ENCODE measurements at regions not wholly inside any gene's neighbourhood (a gene's known extent, or its start where the extent isn't known, plus 50 kb on each side); places are given as distances from the start of the nearest gene placed in this dataset.

- no peak for DNase-seq (ENCODE audit: low read depth)
- H3K4me3 ChIP-seq (ENCODE audit: control insufficient read depth, low read depth, low read length) = no peak overlapping the region
- TF ChIP-seq CTCF (IDR thresholded peaks at IDR 0.05; ENCODE audit: control insufficient read depth, insufficient read depth, low read depth, low read length, missing control alignments) = no peak
These were observed 235.6 kb upstream of the CHD6 start for GRCh38 chr20:41853806-41854205.

GRCh38 chr20:41848180-41848579, 230.0 kb upstream of the CHD6 start:
- DNase-seq (ENCODE audit: low read depth) = no peak

GRCh38 chr20:41837669-41838224, 219.6 kb upstream of the CHD6 start:
- H3K4me3 ChIP-seq (ENCODE audit: control insufficient read depth, low read depth, low read length) = no peak overlapping the region
- DNase-seq (ENCODE audit: low read depth) = no peak
- TF ChIP-seq CTCF (IDR thresholded peaks at IDR 0.05; ENCODE audit: control insufficient read depth, insufficient read depth, low read depth, low read length, missing control alignments) = no peak

More at GRCh38 chr20:41848180-41848579, 230.0 kb upstream of the CHD6 start:
- no peak for TF ChIP-seq CTCF (IDR thresholded peaks at IDR 0.05; ENCODE audit: control insufficient read depth, insufficient read depth, low read depth, low read length, missing control alignments)
- H3K4me3 ChIP-seq (ENCODE audit: control insufficient read depth, low read depth, low read length) = no peak overlapping the region

- no peak overlapping the region for H3K4me3 ChIP-seq (ENCODE audit: control insufficient read depth, low read depth, low read length)
- no peak for DNase-seq (ENCODE audit: low read depth)
- TF ChIP-seq CTCF (IDR thresholded peaks at IDR 0.05; ENCODE audit: control insufficient read depth, insufficient read depth, low read depth, low read length, missing control alignments) = no peak
These were observed 215.6 kb upstream of the CHD6 start for GRCh38 chr20:41833739-41834138.

GRCh38 chr20:41830702-41831101, 212.5 kb upstream of the CHD6 start:
- TF ChIP-seq CTCF (IDR thresholded peaks at IDR 0.05; ENCODE audit: control insufficient read depth, insufficient read depth, low read depth, low read length, missing control alignments) = no peak
- DNase-seq (ENCODE audit: low read depth) = no peak
- H3K4me3 ChIP-seq (ENCODE audit: control insufficient read depth, low read depth, low read length) = no peak overlapping the region

- DNase-seq (ENCODE audit: low read depth) = no peak
- no peak overlapping the region for H3K4me3 ChIP-seq (ENCODE audit: control insufficient read depth, low read depth, low read length)
- no peak for TF ChIP-seq CTCF (IDR thresholded peaks at IDR 0.05; ENCODE audit: control insufficient read depth, insufficient read depth, low read depth, low read length, missing control alignments)
These were observed 201.3 kb upstream of the CHD6 start for GRCh38 chr20:41819436-41819835.

GRCh38 chr20:41818991-41819390, 200.8 kb upstream of the CHD6 start:
- no peak overlapping the region for H3K4me3 ChIP-seq (ENCODE audit: control insufficient read depth, low read depth, low read length)
- TF ChIP-seq CTCF (IDR thresholded peaks at IDR 0.05; ENCODE audit: control insufficient read depth, insufficient read depth, low read depth, low read length, missing control alignments) = no peak
- no peak for DNase-seq (ENCODE audit: low read depth)

Measured in AG09309 (cell line).